Right cardiac atrium (tissue), 5 donors: ENCODE measurements at regions not wholly inside any gene's neighbourhood (a gene's known extent, or its start where the extent isn't known, plus 50 kb on each side); places are given as distances from the start of the nearest gene placed in this dataset.
"Not testable (repeated sequence)": the region's sequence is repeated elsewhere in the genome, so short reads cannot be mapped to it uniquely, and the experiment has no call there.

ENCODE experiments used
- ATAC-seq, 2 donors: fragments of 200-7000 bp; cut with Tn5 transposase; one replicate each; pipeline versions ENCODE4 v1.8.0 to v1.9.1; 2020; ENCODE audit warnings: moderate library complexity in 2 of 2, mild to moderate bottlenecking in 1 of 2
- DNase-seq, 3 donors: peaks; one replicate each; pipeline ENCODE4 v3.0.0-alpha.2; 2020
- H3K27ac ChIP-seq: one replicate; pipeline ENCODE4 v1.5.1; 2013; ENCODE audit warnings: mild to moderate bottlenecking, low read length, control low read depth, moderate library complexity
- H3K27me3 ChIP-seq: one replicate; pipeline ENCODE4 v1.6.1; 2013; ENCODE audit not compliant: control insufficient read depth, insufficient read depth
- H3K4me1 ChIP-seq: one replicate; pipeline ENCODE4 v1.6.1; 2013; ENCODE audit warnings: low read length; ENCODE audit not compliant: control insufficient read depth, insufficient read depth
- H3K4me3 ChIP-seq: one replicate; pipeline ENCODE4 v1.5.1; 2013; ENCODE audit warnings: low read length, control low read depth
- H3K9me3 ChIP-seq: one replicate; pipeline ENCODE4 v1.6.1; 2013; ENCODE audit warnings: low read length; ENCODE audit not compliant: control insufficient read depth
- WGBS: extraction: QIAGEN DNeasy Blood & Tissue Kit; methylation state at CpG from one replicate; pipeline ENCODE4 v1.1.7; 2013; 5-methylcytosine and 5-hydroxymethylcytosine counted together
- intact Hi-C, 4 donors: fragments of 100-400 bp; cut with DNase I; formaldehyde crosslinking; loops; one replicate each; pipeline versions ENCODE4 v1.11.0 to v1.14.0; 2022 to 2023
- donor health status: healthy with polysubstance abuse.
- donor health status: DM: no; HTN: yes; CAD: no.
- donor health status: DM: no; HTN: no; CAD: no.
- donor health status: DM: no; HTN: yes; CAD: no; lungs with severe emphysema.
- donor health status: DM: yes; HTN: yes; CAD: no.

- H3K9me3 ChIP-seq = no peaks in the 10 kb centered on the region
- H3K4me3 ChIP-seq = no peak overlapping the region
- ATAC-seq = no peak
- 89% methylated on average over 1 of the region's 1 CpG for WGBS
- no peak for DNase-seq
- no peaks in the 10 kb centered on the region for H3K27me3 ChIP-seq
- intact Hi-C loops = no loop called here
- H3K4me1 ChIP-seq = no peaks in the 10 kb centered on the region
- H3K27ac ChIP-seq = no peak overlapping the region
Measured at GRCh38 chr6:74597840-74598239, 608.0 kb downstream of the COL12A1 start.

DNA sequence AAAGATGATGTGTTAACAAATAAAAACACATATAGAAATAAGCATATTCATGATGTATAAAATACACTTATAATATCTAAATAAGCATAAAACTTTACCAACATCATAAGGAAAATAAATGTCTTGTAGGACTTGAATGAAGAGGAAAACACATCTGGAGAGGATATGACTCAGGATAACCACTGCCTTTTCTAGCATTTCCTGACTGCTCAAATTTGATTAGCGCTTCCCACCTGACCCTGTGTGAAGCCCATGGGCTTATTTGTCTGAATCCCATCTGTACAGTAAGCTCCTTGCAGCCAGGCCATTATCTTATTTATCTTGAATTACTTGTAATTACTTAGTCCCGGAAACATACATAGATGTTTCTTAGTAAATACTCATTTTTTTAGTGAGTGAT lies 608.6 kb downstream of the COL12A1 start:
- Histone ChIP-seq H3K4me3 (no peak overlapping the region), H3K9me3 (no peaks in the 10 kb centered on the region), H3K27ac (no peak overlapping the region), H3K27me3 (no peaks in the 10 kb centered on the region), H3K4me1 (no peaks in the 10 kb centered on the region)
- DNase-seq (no peak), ATAC-seq (no peak)
- WGBS = 71% methylated on average over 2 of the region's 2 CpGs
- intact Hi-C loops = no loop called here

- no peaks in the 10 kb centered on the region for H3K27me3 ChIP-seq
- intact Hi-C loops = no loop called here
- ATAC-seq = no peak
- no peak overlapping the region for H3K4me3 ChIP-seq
- H3K4me1 ChIP-seq = no peaks in the 10 kb centered on the region
- DNase-seq = no peak
- H3K27ac ChIP-seq = no peak overlapping the region
- no peaks in the 10 kb centered on the region for H3K9me3 ChIP-seq
Measured at GRCh38 chr6:74596588-74596987, 609.3 kb downstream of the COL12A1 start.

GRCh38 chr6:74594350-74594749 lies 611.5 kb downstream of the COL12A1 start:
- H3K9me3 ChIP-seq, H3K27ac ChIP-seq, intact Hi-C loops, H3K4me3 ChIP-seq, DNase-seq, H3K4me1 ChIP-seq, ATAC-seq, H3K27me3 ChIP-seq: not testable (repeated sequence)
- 46% methylated on average over 2 of the region's 4 CpGs for WGBS

- intact Hi-C loops = no loop called here
- no peak overlapping the region for H3K27ac ChIP-seq
- DNase-seq (no peak), ATAC-seq (no peak)
- H3K4me1 ChIP-seq = no peaks in the 10 kb centered on the region
- H3K9me3 ChIP-seq = no peaks in the 10 kb centered on the region
- no peak overlapping the region for H3K4me3 ChIP-seq
- no peaks in the 10 kb centered on the region for H3K27me3 ChIP-seq
- WGBS = 94% methylated on average over 5 of the region's 5 CpGs
Measured at GRCh38 chr6:74588094-74588832, 617.6 kb downstream of the COL12A1 start.

DNA sequence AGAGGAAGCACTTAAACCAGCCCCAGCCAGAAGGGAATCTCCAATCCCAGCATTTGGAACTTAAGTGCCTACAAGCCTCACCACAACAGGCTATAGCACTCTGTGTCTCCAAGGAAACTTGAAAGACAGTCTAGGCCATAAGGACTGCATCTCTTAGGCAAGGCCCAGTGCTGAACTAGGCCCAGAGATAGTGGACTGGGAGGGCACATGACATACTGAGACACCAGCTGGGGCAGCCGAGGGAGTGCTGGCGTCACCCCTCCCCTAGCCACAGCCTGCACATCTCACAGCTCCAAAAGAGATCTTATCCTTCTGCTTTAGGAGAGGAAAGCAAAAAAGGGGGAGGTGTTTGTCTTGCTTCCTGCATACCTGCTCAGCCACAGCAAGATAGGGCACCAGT lies 618.5 kb downstream of the COL12A1 start:
- intact Hi-C loops = no loop called here
- H3K9me3 ChIP-seq = no peaks in the 10 kb centered on the region
- no peak for ATAC-seq
- H3K27me3 ChIP-seq = no peaks in the 10 kb centered on the region
- no peak for DNase-seq
- 82% methylated on average over 2 of the region's 2 CpGs for WGBS
- H3K4me1 ChIP-seq = no peaks in the 10 kb centered on the region
- no peak overlapping the region for H3K27ac ChIP-seq
- H3K4me3 ChIP-seq = no peak overlapping the region

GRCh38 chr6:74585753-74586152 lies 620.1 kb downstream of the COL12A1 start:
- H3K27ac ChIP-seq = no peak overlapping the region
- no peaks in the 10 kb centered on the region for H3K27me3 ChIP-seq
- DNase-seq (no peak), ATAC-seq (no peak)
- H3K4me1 ChIP-seq = no peaks in the 10 kb centered on the region
- intact Hi-C loops = no loop called here
- no peak overlapping the region for H3K4me3 ChIP-seq
- no peaks in the 10 kb centered on the region for H3K9me3 ChIP-seq

DNA sequence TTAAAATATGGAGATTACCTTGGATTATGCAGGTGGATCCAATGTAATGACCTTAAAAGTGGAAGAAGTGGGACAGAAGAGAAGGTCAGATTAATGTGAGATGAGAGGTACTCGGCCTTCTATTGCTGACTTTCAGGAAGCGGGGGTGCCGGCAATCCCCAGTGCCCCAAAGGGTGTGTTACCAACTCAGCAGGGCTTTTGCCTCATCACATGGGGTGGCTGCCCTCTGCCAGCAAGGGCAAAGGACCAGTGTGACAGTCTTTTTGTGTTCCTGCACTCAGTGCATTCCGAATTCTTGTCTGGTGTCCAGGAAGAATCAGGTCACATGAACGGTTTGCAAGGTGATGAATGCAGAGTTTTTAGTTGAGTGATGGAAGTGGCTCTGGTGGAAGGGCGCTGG lies 624.2 kb downstream of the COL12A1 start:
- Histone ChIP-seq H3K4me1 (no peaks in the 10 kb centered on the region), H3K4me3 (no peak overlapping the region), H3K9me3 (no peaks in the 10 kb centered on the region), H3K27ac (no peak overlapping the region), H3K27me3 (no peaks in the 10 kb centered on the region)
- ATAC-seq = no peak
- intact Hi-C loops = no loop called here
- DNase-seq = no peak
- WGBS = 87% methylated on average over 6 of the region's 6 CpGs

DNA sequence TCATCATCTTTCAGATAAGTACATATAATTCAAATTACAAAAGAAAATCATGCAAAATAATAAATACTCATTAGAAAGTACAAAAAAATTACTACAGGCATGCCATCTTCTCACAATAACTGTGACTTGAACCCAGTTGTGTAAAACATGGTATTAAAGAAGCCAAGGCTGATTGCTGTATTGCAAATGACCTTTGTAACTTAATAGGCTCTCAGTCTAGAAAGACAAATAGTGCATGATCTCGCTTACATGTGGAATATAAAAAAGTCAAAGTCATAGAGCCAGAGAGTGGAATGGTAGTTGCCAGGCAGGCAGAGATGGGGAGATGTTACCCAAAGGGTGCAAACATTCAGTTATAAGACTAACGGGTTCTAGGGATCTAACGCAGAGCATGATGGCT lies 626.1 kb downstream of the COL12A1 start:
- intact Hi-C loops = no loop called here
- no peaks in the 10 kb centered on the region for H3K4me1 ChIP-seq
- no peak overlapping the region for H3K27ac ChIP-seq
- DNase-seq = no peak
- H3K9me3 ChIP-seq = no peaks in the 10 kb centered on the region
- ATAC-seq = no peak
- H3K4me3 ChIP-seq = no peak overlapping the region
- no peaks in the 10 kb centered on the region for H3K27me3 ChIP-seq
- WGBS = 91% methylated on average over 3 of the region's 3 CpGs

DNA sequence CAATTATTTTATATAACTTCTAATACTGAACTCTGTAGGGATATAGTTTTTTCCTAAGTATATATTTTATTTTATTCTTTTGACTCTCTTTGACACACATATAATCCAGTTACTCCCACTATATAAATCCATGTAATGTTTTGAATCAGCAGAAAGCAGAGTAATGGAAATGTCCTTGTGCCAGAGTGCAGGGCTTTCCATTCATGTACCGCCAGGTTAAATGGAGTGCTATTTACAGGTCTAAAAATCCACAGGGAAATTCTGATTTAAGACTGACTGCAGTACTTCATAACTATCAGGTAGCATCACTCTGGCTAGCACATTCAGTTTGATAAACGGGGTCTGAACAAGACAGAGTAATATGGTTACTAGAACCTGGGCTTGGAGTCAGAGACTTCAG lies 626.8 kb downstream of the COL12A1 start:
- Histone ChIP-seq H3K9me3 (no peaks in the 10 kb centered on the region), H3K27ac (no peak overlapping the region), H3K27me3 (no peaks in the 10 kb centered on the region), H3K4me1 (no peaks in the 10 kb centered on the region), H3K4me3 (no peak overlapping the region)
- DNase-seq (no peak), ATAC-seq (no peak)
- intact Hi-C loops = no loop called here
- WGBS = 95% methylated on average over 2 of the region's 2 CpGs

- intact Hi-C loops = no loop called here
- Histone ChIP-seq H3K27me3 (no peaks in the 10 kb centered on the region), H3K27ac (no peak overlapping the region), H3K4me1 (no peaks in the 10 kb centered on the region), H3K9me3 (no peaks in the 10 kb centered on the region), H3K4me3 (no peak overlapping the region)
- ATAC-seq (no peak), DNase-seq (no peak)
Measured at GRCh38 chr6:74578339-74578738, 627.5 kb downstream of the COL12A1 start.

- Histone ChIP-seq H3K4me1 (no peaks in the 10 kb centered on the region), H3K4me3 (no peak overlapping the region), H3K9me3 (no peaks in the 10 kb centered on the region), H3K27me3 (no peaks in the 10 kb centered on the region), H3K27ac (no peak overlapping the region)
- no peak for DNase-seq
- ATAC-seq = no peak
- intact Hi-C loops = no loop called here
Measured at GRCh38 chr6:74577619-74578018, 628.2 kb downstream of the COL12A1 start.
